Activated T-cell treated with anti-CD3 and anti-CD28 coated beads, Interleukin-2, amount 50 U/mL, for 24 hours (primary cell): ENCODE measurements at regions not wholly inside any gene's neighbourhood (a gene's known extent, or its start where the extent isn't known, plus 50 kb on each side); places are given as distances from the start of the nearest gene placed in this dataset.
"Not testable (repeated sequence)": the region's sequence is repeated elsewhere in the genome, so short reads cannot be mapped to it uniquely, and the experiment has no call there.

Source experiments
- DNase-seq: peaks from one replicate; pipeline ENCODE4 v3.0.0-alpha.2; 2020
- H3K27ac Mint-ChIP-seq: 2 replicates; pipeline ENCODE4 v1.8.0; 2020; ENCODE audit warnings: mild to moderate bottlenecking, mixed read lengths
- H3K27me3 Mint-ChIP-seq: 2 replicates; pipeline ENCODE4 v1.8.0; 2020; ENCODE audit warnings: mixed read lengths
- H3K36me3 Mint-ChIP-seq: 2 replicates; pipeline ENCODE4 v1.8.0; 2020; ENCODE audit warnings: low read depth, mixed read lengths
- H3K4me1 Mint-ChIP-seq: 2 replicates; pipeline ENCODE4 v1.8.0; 2020; ENCODE audit warnings: low read depth, mixed read lengths
- H3K4me3 Mint-ChIP-seq: 2 replicates; pipeline ENCODE4 v1.8.0; 2020; ENCODE audit warnings: mild to moderate bottlenecking, moderate library complexity, mixed read lengths
- H3K9me3 Mint-ChIP-seq: 2 replicates; pipeline ENCODE4 v1.8.0; 2020; ENCODE audit warnings: mixed read lengths

GRCh38 chr13:67946131-67946530, 716.0 kb upstream of the PCDH9 start:
- peaks cover 19% of the 10 kb centered on the region for H3K9me3 Mint-ChIP-seq
- DNase-seq: no peak
- H3K4me3 Mint-ChIP-seq: no peak overlapping the region
- no peaks in the 10 kb centered on the region for H3K27me3 Mint-ChIP-seq
- no peak overlapping the region for H3K27ac Mint-ChIP-seq
- no peaks in the 10 kb centered on the region for H3K36me3 Mint-ChIP-seq
- no peaks in the 10 kb centered on the region for H3K4me1 Mint-ChIP-seq

GRCh38 chr13:67943116-67943515, 713.0 kb upstream of the PCDH9 start:
- Mint-ChIP-seq H3K27me3 (no peaks in the 10 kb centered on the region), H3K9me3 (peaks cover 18% of the 10 kb centered on the region), H3K4me1 (no peaks in the 10 kb centered on the region), H3K4me3 (no peak overlapping the region), H3K36me3 (no peaks in the 10 kb centered on the region), H3K27ac (no peak overlapping the region)
- DNase-seq: no peak

- H3K27me3 Mint-ChIP-seq: no peaks in the 10 kb centered on the region
- H3K4me1 Mint-ChIP-seq: no peaks in the 10 kb centered on the region
- H3K4me3 Mint-ChIP-seq: no peak overlapping the region
- H3K36me3 Mint-ChIP-seq: no peaks in the 10 kb centered on the region
- DNase-seq: no peak
- no peak overlapping the region for H3K27ac Mint-ChIP-seq
- H3K9me3 Mint-ChIP-seq: peaks cover 12% of the 10 kb centered on the region
These were observed 705.5 kb upstream of the PCDH9 start for GRCh38 chr13:67935626-67936025.

- H3K4me1 Mint-ChIP-seq: no peaks in the 10 kb centered on the region
These were observed 704.6 kb upstream of the PCDH9 start for GRCh38 chr13:67934617-67935330.

GRCh38 chr13:67932991-67933390, 702.9 kb upstream of the PCDH9 start:
- no peaks in the 10 kb centered on the region for H3K27me3 Mint-ChIP-seq
- H3K36me3 Mint-ChIP-seq: no peaks in the 10 kb centered on the region
- no peak overlapping the region for H3K4me3 Mint-ChIP-seq
- H3K27ac Mint-ChIP-seq: no peak overlapping the region
- H3K4me1 Mint-ChIP-seq: no peaks in the 10 kb centered on the region
- peaks cover 12% of the 10 kb centered on the region for H3K9me3 Mint-ChIP-seq
- DNase-seq: no peak

More at GRCh38 chr13:67934617-67935330, 704.6 kb upstream of the PCDH9 start:
- H3K27me3 Mint-ChIP-seq: no peaks in the 10 kb centered on the region
- no peak overlapping the region for H3K4me3 Mint-ChIP-seq
- H3K9me3 Mint-ChIP-seq: peaks cover 12% of the 10 kb centered on the region
- no peak overlapping the region for H3K27ac Mint-ChIP-seq
- no peak for DNase-seq
- no peaks in the 10 kb centered on the region for H3K36me3 Mint-ChIP-seq

- no peak for DNase-seq
- H3K4me3 Mint-ChIP-seq: no peak overlapping the region
- H3K4me1 Mint-ChIP-seq: no peaks in the 10 kb centered on the region
- H3K27me3 Mint-ChIP-seq: no peaks in the 10 kb centered on the region
- peaks cover 9% of the 10 kb centered on the region for H3K9me3 Mint-ChIP-seq
- H3K27ac Mint-ChIP-seq: no peak overlapping the region
- no peaks in the 10 kb centered on the region for H3K36me3 Mint-ChIP-seq
These were observed 687.3 kb upstream of the PCDH9 start for GRCh38 chr13:67917291-67917987.

GRCh38 chr13:67916650-67917049, 686.5 kb upstream of the PCDH9 start:
- H3K4me1 Mint-ChIP-seq: no peaks in the 10 kb centered on the region
- H3K9me3 Mint-ChIP-seq: peaks cover 9% of the 10 kb centered on the region
- H3K27me3 Mint-ChIP-seq: no peaks in the 10 kb centered on the region
- H3K4me3 Mint-ChIP-seq: no peak overlapping the region
- DNase-seq: no peak
- no peaks in the 10 kb centered on the region for H3K36me3 Mint-ChIP-seq
- no peak overlapping the region for H3K27ac Mint-ChIP-seq

- Mint-ChIP-seq H3K36me3 (no peaks in the 10 kb centered on the region), H3K4me3 (no peak overlapping the region), H3K27ac (no peak overlapping the region), H3K27me3 (no peaks in the 10 kb centered on the region), H3K4me1 (no peaks in the 10 kb centered on the region), H3K9me3 (peaks cover 9% of the 10 kb centered on the region)
- DNase-seq: no peak
These were observed 684.4 kb upstream of the PCDH9 start for GRCh38 chr13:67914535-67914934.

GRCh38 chr13:67902960-67903359, 672.8 kb upstream of the PCDH9 start:
- not testable (repeated sequence) for H3K27me3 Mint-ChIP-seq, H3K36me3 Mint-ChIP-seq, H3K4me1 Mint-ChIP-seq, H3K4me3 Mint-ChIP-seq, DNase-seq, H3K27ac Mint-ChIP-seq
- peaks cover 31% of the 10 kb centered on the region for H3K9me3 Mint-ChIP-seq

GRCh38 chr13:67880916-67881315, 650.8 kb upstream of the PCDH9 start:
- Mint-ChIP-seq H3K27ac (no peak overlapping the region), H3K36me3 (no peaks in the 10 kb centered on the region), H3K9me3 (peaks cover 2% of the 10 kb centered on the region), H3K27me3 (no peaks in the 10 kb centered on the region), H3K4me1 (no peaks in the 10 kb centered on the region), H3K4me3 (no peak overlapping the region)
- no peak for DNase-seq

GRCh38 chr13:67878376-67878775, 648.2 kb upstream of the PCDH9 start:
- Mint-ChIP-seq H3K27me3 (no peaks in the 10 kb centered on the region), H3K9me3 (peaks cover 7% of the 10 kb centered on the region), H3K36me3 (no peaks in the 10 kb centered on the region), H3K4me1 (no peaks in the 10 kb centered on the region), H3K27ac (no peak overlapping the region), H3K4me3 (no peak overlapping the region)
- no peak for DNase-seq

GRCh38 chr13:67877031-67877430, 646.9 kb upstream of the PCDH9 start:
- no peak for DNase-seq
- no peaks in the 10 kb centered on the region for H3K4me1 Mint-ChIP-seq
- no peaks in the 10 kb centered on the region for H3K36me3 Mint-ChIP-seq
- H3K4me3 Mint-ChIP-seq: no peak overlapping the region
- H3K27ac Mint-ChIP-seq: no peak overlapping the region
- H3K27me3 Mint-ChIP-seq: no peaks in the 10 kb centered on the region
- H3K9me3 Mint-ChIP-seq: peaks cover 13% of the 10 kb centered on the region

GRCh38 chr13:67867206-67867605, 637.1 kb upstream of the PCDH9 start:
- Mint-ChIP-seq H3K4me3 (no peak overlapping the region), H3K4me1 (no peaks in the 10 kb centered on the region), H3K9me3 (peaks cover 17% of the 10 kb centered on the region), H3K36me3 (no peaks in the 10 kb centered on the region), H3K27ac (no peak overlapping the region), H3K27me3 (no peaks in the 10 kb centered on the region)
- DNase-seq: no peak

GRCh38 chr13:67860315-67860714, 630.2 kb upstream of the PCDH9 start:
- DNase-seq: no peak
- Mint-ChIP-seq H3K4me3 (no peak overlapping the region), H3K9me3 (peaks cover 19% of the 10 kb centered on the region), H3K4me1 (no peaks in the 10 kb centered on the region), H3K27me3 (no peaks in the 10 kb centered on the region), H3K27ac (no peak overlapping the region), H3K36me3 (no peaks in the 10 kb centered on the region)

GRCh38 chr13:67859904-67860303, 629.8 kb upstream of the PCDH9 start:
- Mint-ChIP-seq H3K36me3 (no peaks in the 10 kb centered on the region), H3K4me3 (no peak overlapping the region), H3K9me3 (peaks cover 19% of the 10 kb centered on the region), H3K4me1 (no peaks in the 10 kb centered on the region), H3K27ac (no peak overlapping the region), H3K27me3 (no peaks in the 10 kb centered on the region)
- no peak for DNase-seq
